H9 (cell line): ENCODE measurements at regions not wholly inside any gene's neighbourhood (a gene's known extent, or its start where the extent isn't known, plus 50 kb on each side); places are given as distances from the start of the nearest gene placed in this dataset.

Experiments
- DNase-seq: peaks from one replicate; pipeline ENCODE4 v3.0.0-alpha.2; 2017
- H2AFZ ChIP-seq: one replicate; pipeline ENCODE4 v1.6.1; 2013; ENCODE audit warnings: mild to moderate bottlenecking, low read length, control low read depth, moderate library complexity
- H2AK5ac ChIP-seq: 2 replicates; pipeline ENCODE4 v1.6.1; 2013; ENCODE audit warnings: low read length, control low read depth, mixed read lengths; ENCODE audit not compliant: insufficient read length
- H2BK120ac ChIP-seq: one replicate; pipeline ENCODE4 v1.6.1; 2013; ENCODE audit warnings: low read depth, mild to moderate bottlenecking, low read length, control low read depth, inconsistent platforms; ENCODE audit not compliant: poor library complexity, severe bottlenecking
- H2BK12ac ChIP-seq: 2 replicates; pipeline ENCODE4 v1.6.1; 2013; ENCODE audit warnings: low read length, control low read depth, mixed read lengths, low read depth; ENCODE audit not compliant: insufficient read length
- H2BK15ac ChIP-seq: 2 replicates; pipeline ENCODE4 v1.6.1; 2013; ENCODE audit warnings: low read depth, low read length, control low read depth
- H2BK20ac ChIP-seq: one replicate; pipeline ENCODE4 v1.6.1; 2013; ENCODE audit warnings: low read depth, mild to moderate bottlenecking, low read length, control low read depth, inconsistent platforms; ENCODE audit not compliant: poor library complexity, severe bottlenecking
- H2BK5ac ChIP-seq: 2 replicates; pipeline ENCODE4 v1.6.1; 2013; ENCODE audit warnings: low read length, control low read depth, mixed read lengths; ENCODE audit not compliant: insufficient read length
- H3K14ac ChIP-seq: 2 replicates; pipeline ENCODE4 v1.6.1; 2013; ENCODE audit warnings: low read length, control low read depth; ENCODE audit not compliant: insufficient read depth
- H3K18ac ChIP-seq: 2 replicates; pipeline ENCODE4 v1.6.1; 2013; ENCODE audit warnings: low read depth, mild to moderate bottlenecking, mixed read lengths, low read length, control low read depth; ENCODE audit not compliant: insufficient read length
- H3K23ac ChIP-seq: 2 replicates; pipeline ENCODE4 v1.6.1; 2013; ENCODE audit warnings: low read length, control low read depth, mixed read lengths, low read depth; ENCODE audit not compliant: insufficient read length
- H3K23me2 ChIP-seq: 2 replicates; pipeline ENCODE4 v1.6.1; 2013; ENCODE audit warnings: low read depth, mild to moderate bottlenecking, mixed read lengths, low read length, control low read depth; ENCODE audit not compliant: insufficient read length, poor library complexity, severe bottlenecking
- H3K27ac ChIP-seq: 2 replicates; pipeline ENCODE4 v1.5.1; 2013; ENCODE audit warnings: low read length, control low read depth, mixed read lengths, low read depth; ENCODE audit not compliant: insufficient read length
- H3K27me3 ChIP-seq: 2 replicates; pipeline ENCODE4 v1.6.1; 2013; ENCODE audit warnings: low read length, control low read depth, inconsistent platforms; ENCODE audit not compliant: insufficient read depth
- H3K4ac ChIP-seq: 2 replicates; pipeline ENCODE4 v1.6.1; 2013; ENCODE audit warnings: low read depth, mild to moderate bottlenecking, control low read depth, inconsistent platforms, low read length, moderate library complexity
- H3K4me1 ChIP-seq: 2 replicates; pipeline ENCODE4 v1.6.1; 2013; ENCODE audit warnings: low read length, control low read depth, inconsistent platforms; ENCODE audit not compliant: insufficient read depth
- H3K4me2 ChIP-seq: 2 replicates; pipeline ENCODE4 v1.6.1; 2013; ENCODE audit warnings: low read length, control low read depth, mixed read lengths; ENCODE audit not compliant: insufficient read length, insufficient read depth
- H3K56ac ChIP-seq: 2 replicates; pipeline ENCODE4 v1.6.1; 2013; ENCODE audit warnings: low read depth, mild to moderate bottlenecking, mixed read lengths, low read length, control low read depth; ENCODE audit not compliant: insufficient read length
- H3K79me1 ChIP-seq: 2 replicates; pipeline ENCODE4 v1.6.1; 2013; ENCODE audit warnings: low read depth, mild to moderate bottlenecking, moderate library complexity, low read length, control low read depth, inconsistent platforms; ENCODE audit not compliant: insufficient read depth, poor library complexity, severe bottlenecking
- H3K79me2 ChIP-seq: 2 replicates; pipeline ENCODE4 v1.6.1; 2013; ENCODE audit warnings: low read length, control low read depth, inconsistent platforms; ENCODE audit not compliant: insufficient read depth
- H3K9ac ChIP-seq: 2 replicates; pipeline ENCODE4 v1.6.1; 2013; ENCODE audit warnings: low read length, control low read depth, mixed read lengths; ENCODE audit not compliant: insufficient read length; ENCODE audit errors: extremely low read depth
- H3K9me3 ChIP-seq: one replicate; pipeline ENCODE4 v1.6.1; 2013; ENCODE audit warnings: low read depth, low read length, inconsistent platforms; ENCODE audit not compliant: control insufficient read depth
- H3T11ph ChIP-seq: one replicate; pipeline ENCODE4 v1.6.1; 2013; ENCODE audit warnings: mild to moderate bottlenecking, low read length, control low read depth, inconsistent platforms
- H4K20me1 ChIP-seq: one replicate; pipeline ENCODE4 v1.6.1; 2013; ENCODE audit not compliant: control insufficient read depth, insufficient read length, insufficient read depth
- H4K5ac ChIP-seq: 2 replicates; pipeline ENCODE4 v1.6.1; 2013; ENCODE audit warnings: low read depth, mild to moderate bottlenecking, mixed read lengths, low read length, control low read depth; ENCODE audit not compliant: insufficient read length
- H4K8ac ChIP-seq: replicated peaks from 2 replicates; pipeline ENCODE4 v1.6.1; 2013; ENCODE audit warnings: low read length, control low read depth, mixed read lengths, low read depth; ENCODE audit not compliant: insufficient read length
- H4K91ac ChIP-seq: 2 replicates; pipeline ENCODE4 v1.6.1; 2013; ENCODE audit warnings: low read depth, mild to moderate bottlenecking, moderate library complexity, mixed read lengths, low read length, control low read depth; ENCODE audit not compliant: insufficient read length
- H3K27ac Mint-ChIP-seq, 3 experiments: 2 replicates in 2 of 3; 3 replicates in 1 of 3; pipeline ENCODE4 v1.8.0; 2020 to 2021; ENCODE audit warnings: mixed read lengths in 3 of 3, mild to moderate bottlenecking in 1 of 3, moderate library complexity in 1 of 3
- H3K27me3 Mint-ChIP-seq: 2 replicates; pipeline ENCODE4 v1.8.0; 2021; ENCODE audit warnings: low read depth, mild to moderate bottlenecking, moderate library complexity, mixed read lengths
- H3K36me3 Mint-ChIP-seq, 3 experiments: 2 replicates in 2 of 3; 3 replicates in 1 of 3; pipeline ENCODE4 v1.8.0; 2020 to 2021; ENCODE audit warnings: low read depth in 3 of 3, mixed read lengths in 3 of 3; ENCODE audit not compliant: insufficient read depth in 1 of 3
- H3K4me1 Mint-ChIP-seq, 2 experiments: 2 replicates each; pipeline ENCODE4 v1.8.0; 2020; ENCODE audit warnings: mixed read lengths in 2 of 2
- H3K4me3 Mint-ChIP-seq, 2 experiments: 2 replicates in 1 of 2; 3 replicates in 1 of 2; pipeline ENCODE4 v1.8.0; 2020 to 2021; ENCODE audit warnings: mild to moderate bottlenecking in 2 of 2, mixed read lengths in 2 of 2, moderate library complexity in 1 of 2
- H3K9me3 Mint-ChIP-seq, 2 experiments: 2 replicates in 1 of 2; 3 replicates in 1 of 2; pipeline ENCODE4 v1.8.0; 2020; ENCODE audit warnings: mild to moderate bottlenecking in 2 of 2, mixed read lengths in 2 of 2, moderate library complexity in 1 of 2
- WGBS: extraction: QIAGEN DNeasy Blood & Tissue Kit; methylation state at CpG from one replicate; pipeline ENCODE4 v1.1.7; 2013; ENCODE audit warnings: missing lambda C conversion rate, low lambda C conversion rate, mixed read lengths; ENCODE audit not compliant: insufficient read length; ENCODE audit errors: extremely low coverage; 5-methylcytosine and 5-hydroxymethylcytosine counted together
- TF ChIP-seq, protein P1 (sequence below): fragments of 200-600 bp; sonication (generic); conservative IDR thresholded peaks from 3 replicates; pipeline ENCODE4 v1.8.0; 2021; ENCODE audit warnings: antibody characterized with exemption, mild to moderate bottlenecking

DNA sequence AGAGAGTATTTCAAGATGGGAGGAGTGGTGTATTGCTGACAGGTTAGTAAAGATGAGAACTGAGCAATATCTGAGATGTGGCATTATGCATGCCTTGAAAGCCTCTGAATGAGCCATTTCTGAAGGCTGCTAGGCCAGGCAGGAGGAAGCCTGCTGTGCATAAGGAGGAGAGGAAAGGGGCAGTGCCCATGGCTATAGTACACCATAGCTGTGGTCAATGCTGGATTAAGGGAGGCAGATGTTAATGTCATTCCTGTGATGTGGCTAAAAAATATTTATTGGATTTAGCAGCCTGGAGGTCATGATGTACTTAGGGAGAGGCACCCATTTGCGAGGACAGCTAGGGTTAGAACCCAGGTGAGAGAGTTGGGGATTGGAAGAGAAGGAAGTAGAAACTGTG, 130.0 kb upstream of the LNX1 start:
- H2BK12ac ChIP-seq, result no peak overlapping the region
- TF ChIP-seq, protein P1, sequence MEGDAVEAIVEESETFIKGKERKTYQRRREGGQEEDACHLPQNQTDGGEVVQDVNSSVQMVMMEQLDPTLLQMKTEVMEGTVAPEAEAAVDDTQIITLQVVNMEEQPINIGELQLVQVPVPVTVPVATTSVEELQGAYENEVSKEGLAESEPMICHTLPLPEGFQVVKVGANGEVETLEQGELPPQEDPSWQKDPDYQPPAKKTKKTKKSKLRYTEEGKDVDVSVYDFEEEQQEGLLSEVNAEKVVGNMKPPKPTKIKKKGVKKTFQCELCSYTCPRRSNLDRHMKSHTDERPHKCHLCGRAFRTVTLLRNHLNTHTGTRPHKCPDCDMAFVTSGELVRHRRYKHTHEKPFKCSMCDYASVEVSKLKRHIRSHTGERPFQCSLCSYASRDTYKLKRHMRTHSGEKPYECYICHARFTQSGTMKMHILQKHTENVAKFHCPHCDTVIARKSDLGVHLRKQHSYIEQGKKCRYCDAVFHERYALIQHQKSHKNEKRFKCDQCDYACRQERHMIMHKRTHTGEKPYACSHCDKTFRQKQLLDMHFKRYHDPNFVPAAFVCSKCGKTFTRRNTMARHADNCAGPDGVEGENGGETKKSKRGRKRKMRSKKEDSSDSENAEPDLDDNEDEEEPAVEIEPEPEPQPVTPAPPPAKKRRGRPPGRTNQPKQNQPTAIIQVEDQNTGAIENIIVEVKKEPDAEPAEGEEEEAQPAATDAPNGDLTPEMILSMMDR, result no peak
- H3K4me1 ChIP-seq, result no peaks in the 10 kb centered on the region
- no peak overlapping the region for H3K56ac ChIP-seq
- Mint-ChIP-seq H3K9me3 (no peaks in the 10 kb centered on the region), H3K27ac (no peak overlapping the region), H3K4me1 (no peaks in the 10 kb centered on the region; a peak in 1 of 4 replicates), H3K27me3 (peaks cover 3% of the 10 kb centered on the region; the same call in 1 of the 2 replicates), H3K4me3 (no peak overlapping the region), H3K36me3 (no peaks in the 10 kb centered on the region)
- DNase-seq, result no peak
- H3K79me2 ChIP-seq, result no peaks in the 10 kb centered on the region
- H3K23ac ChIP-seq, result no peak overlapping the region
- no peaks in the 10 kb centered on the region for H3K27me3 ChIP-seq
- no peak overlapping the region for H2BK120ac ChIP-seq
- H4K91ac ChIP-seq, result no peak overlapping the region
- no peaks in the 10 kb centered on the region for H4K20me1 ChIP-seq
- no peak overlapping the region for H3K4me2 ChIP-seq
- no peak overlapping the region for H3K4ac ChIP-seq
- H3K9ac ChIP-seq, result no peak overlapping the region
- H2BK5ac ChIP-seq, result no peak overlapping the region
- no peak overlapping the region for H2BK15ac ChIP-seq
- no peak overlapping the region for H4K5ac ChIP-seq
- H3K23me2 ChIP-seq, result no peaks in the 10 kb centered on the region
- no peak overlapping the region for H2AK5ac ChIP-seq
- no CpG with 5 or more reads among the region's 1 CpG for WGBS
- H3K9me3 ChIP-seq, result no peaks in the 10 kb centered on the region
- H3K14ac ChIP-seq, result no peak overlapping the region
- H3K27ac ChIP-seq, result no peak overlapping the region
- H3T11ph ChIP-seq, result no peak overlapping the region
- H3K79me1 ChIP-seq, result no peaks in the 10 kb centered on the region
- no peak overlapping the region for H2BK20ac ChIP-seq
- no peak overlapping the region for H3K18ac ChIP-seq
- H4K8ac ChIP-seq, result no peak overlapping the region
- no peak overlapping the region for H2AFZ ChIP-seq
